Endothelial cell of umbilical vein (primary cell): ENCODE measurements at regions not wholly inside any gene's neighbourhood (a gene's known extent, or its start where the extent isn't known, plus 50 kb on each side); places are given as distances from the start of the nearest gene placed in this dataset.

Experiments used
- BruUV-seq: library from RNA; stranded (reverse); fragments of 400-500 nt; replicated peaks from 2 replicates; lab custom pipeline; 2021; lab: Mats Ljungman, UMichigan
- CTCF ChIA-PET: fragments of 300-600, 350-600 bp; sonication (Branson Sonifier 250); formaldehyde crosslinking; loops from one replicate; lab custom pipeline; 2021; ENCODE audit warnings: antibody characterized with exemption, inconsistent platforms; lab: Charles Lee
- POLR2A ChIA-PET: fragments of 300-600, 350-600 bp; sonication (Branson Sonifier 250); formaldehyde crosslinking; loops from one replicate; lab custom pipeline; 2021; ENCODE audit warnings: antibody characterized with exemption, inconsistent platforms; lab: Charles Lee
- DNase-seq: peaks from one replicate; pipeline ENCODE4 v3.0.0-alpha.2; 2011; ENCODE audit warnings: low read depth, low spot score
- FAIRE-seq: peaks from 2 replicates; lab custom pipeline; 2011; peaks lifted over from hg19 to GRCh38; lab: Jason Lieb, UNC
- H2AFZ ChIP-seq: 2 replicates; pipeline ENCODE4 v1.6.0; 2012; ENCODE audit warnings: low read depth, low read length, control low read depth, inconsistent platforms
- H3K27ac ChIP-seq: 2 replicates; pipeline ENCODE4 v1.5.1; 2011; ENCODE audit warnings: low read depth, mild to moderate bottlenecking, control low read depth, low read length, moderate library complexity; ENCODE audit not compliant: insufficient read depth
- H3K27me3 ChIP-seq, 2 experiments: 2 replicates each; pipeline versions ENCODE4 v1.6.0 to v1.6.1; 2011; ENCODE audit warnings: low read length in 2 of 2, mixed read lengths in 1 of 2; ENCODE audit not compliant: control insufficient read depth in 2 of 2, insufficient read depth in 2 of 2
- H3K36me3 ChIP-seq, 2 experiments: 2 replicates in 1 of 2; 3 replicates in 1 of 2; pipeline ENCODE4 v1.5.1; 2011; ENCODE audit warnings: low read length in 2 of 2, mild to moderate bottlenecking in 1 of 2, moderate library complexity in 1 of 2; ENCODE audit not compliant: control insufficient read depth in 2 of 2, insufficient read depth in 2 of 2; ENCODE audit errors: extremely low read depth in 1 of 2
- H3K4me1 ChIP-seq: 3 replicates; pipeline ENCODE4 v1.5.1; 2011; ENCODE audit warnings: mild to moderate bottlenecking, low read length; ENCODE audit not compliant: control insufficient read depth, insufficient read depth; ENCODE audit errors: extremely low read depth
- H3K4me2 ChIP-seq: 2 replicates; pipeline ENCODE4 v1.6.1; 2011; ENCODE audit warnings: low read length, control low read depth, mixed read lengths; ENCODE audit not compliant: insufficient read depth
- H3K4me3 ChIP-seq, 3 experiments: fragments of 200-600 bp in 1 of 3; sonication (generic), shearing (Covaris generic) in 1 of 3; replicated peaks in 1 of 3; 2 replicates each; pipeline ENCODE4 v1.5.1; 2011 to 2016; ENCODE audit warnings: control low read depth in 3 of 3, low read length in 3 of 3, mild to moderate bottlenecking in 2 of 3, inconsistent platforms in 1 of 3, low read depth in 1 of 3, moderate library complexity in 1 of 3; ENCODE audit not compliant: insufficient read depth in 1 of 3
- H3K79me2 ChIP-seq: 2 replicates; pipeline ENCODE4 v1.6.0; 2012; ENCODE audit warnings: low read length, inconsistent platforms; ENCODE audit not compliant: control insufficient read depth, insufficient read depth
- H3K9ac ChIP-seq: replicated peaks from 2 replicates; pipeline ENCODE3; 2011; ENCODE audit warnings: low read length, control low read depth; ENCODE audit not compliant: insufficient read depth; ENCODE audit errors: extremely low read depth
- H3K9me1 ChIP-seq: replicated peaks from 3 replicates; pipeline ENCODE4 v1.6.0; 2011; ENCODE audit warnings: mild to moderate bottlenecking, low read length; ENCODE audit not compliant: control insufficient read depth, insufficient read depth; ENCODE audit errors: extremely low read depth
- H3K9me3 ChIP-seq: replicated peaks from 2 replicates; pipeline ENCODE4 v1.5.1; 2012; ENCODE audit warnings: low read length, inconsistent platforms; ENCODE audit not compliant: control insufficient read depth, insufficient read depth
- H4K20me1 ChIP-seq: replicated peaks from 2 replicates; pipeline ENCODE3; 2011; ENCODE audit warnings: mild to moderate bottlenecking, low read length; ENCODE audit not compliant: control insufficient read depth, insufficient read depth; ENCODE audit errors: extremely low read depth
- EZH2 ChIP-seq: IDR thresholded peaks from 2 replicates; pipeline ENCODE4 v1.6.1; 2012; ENCODE audit warnings: borderline replicate concordance, low read depth, mild to moderate bottlenecking, moderate library complexity, low read length, inconsistent platforms; ENCODE audit not compliant: severe bottlenecking
- FOS ChIP-seq: IDR thresholded peaks from 2 replicates; pipeline ENCODE4 v1.6.1; 2011; ENCODE audit warnings: mild to moderate bottlenecking, low read length, moderate library complexity, borderline replicate concordance; ENCODE audit not compliant: insufficient read depth
- GATA2 ChIP-seq: IDR thresholded peaks from 2 replicates; pipeline ENCODE4 v1.7.0; 2011; ENCODE audit warnings: low read depth, mild to moderate bottlenecking, moderate library complexity, mixed read lengths, low read length; ENCODE audit not compliant: insufficient read length, insufficient read depth
- JUN ChIP-seq: IDR thresholded peaks from 2 replicates; pipeline ENCODE4 v1.6.1; 2011; ENCODE audit warnings: borderline replicate concordance, low read depth; ENCODE audit not compliant: insufficient read length, insufficient read depth
- MAX ChIP-seq: IDR thresholded peaks from 2 replicates; pipeline ENCODE4 v1.6.1; 2011; ENCODE audit not compliant: insufficient read depth, insufficient read length
- MYC ChIP-seq: IDR thresholded peaks from one replicate; pipeline ENCODE4 v1.6.1; 2011; ENCODE audit warnings: mild to moderate bottlenecking, low read depth, low read length
- POLR2A ChIP-seq: IDR thresholded peaks from 2 replicates; pipeline ENCODE4 v1.6.1; 2012; ENCODE audit warnings: low read depth, mild to moderate bottlenecking, control low read depth, low read length
- POLR2AphosphoS5 ChIP-seq: IDR thresholded peaks from 2 replicates; pipeline ENCODE4 v1.6.1; 2012; ENCODE audit warnings: low read depth, mild to moderate bottlenecking, control low read depth, low read length, moderate library complexity; ENCODE audit not compliant: insufficient read depth
- dilution Hi-C: fragments of 300-500 bp; cut with MboI; formaldehyde crosslinking; loops from one replicate; pipeline ENCODE4 v1.15.0; 2019; ENCODE audit warnings: low sequenced_read_pairs; ENCODE audit not compliant: extremely low pct_ligation_motif_present
- intact Hi-C: fragments of 100-400 bp; cut with micrococcal nuclease; formaldehyde crosslinking; loops from one replicate; pipeline ENCODE4 v1.10.0; 2022
- TF ChIP-seq, protein P1 (sequence below), 2 donors: IDR thresholded peaks; 1 replicate in 1 of 2; 2 replicates in 1 of 2; pipeline ENCODE4 v1.5.1; 2011; ENCODE audit warnings: low read length in 2 of 2, mild to moderate bottlenecking in 2 of 2, moderate library complexity in 2 of 2, control low read depth in 1 of 2, inconsistent platforms in 1 of 2, low read depth in 1 of 2; ENCODE audit not compliant: insufficient read depth in 1 of 2; ENCODE audit errors: extremely low read depth in 1 of 2

- no peak for TF ChIP-seq MYC
- no peaks in the 10 kb centered on the region for H3K27me3 ChIP-seq
- H3K36me3 ChIP-seq = no peaks in the 10 kb centered on the region
- no peaks in the 10 kb centered on the region for H4K20me1 ChIP-seq
- no peak overlapping the region for H3K4me3 ChIP-seq
- H2AFZ ChIP-seq = no peak overlapping the region
- POLR2A ChIA-PET = no interaction called here
- CTCF ChIA-PET = no interaction called here
- H3K4me1 ChIP-seq = no peaks in the 10 kb centered on the region
- DNase-seq (no peak), FAIRE-seq (no peak)
- no peaks in the 10 kb centered on the region for H3K79me2 ChIP-seq
- dilution Hi-C loops (no loop called here), intact Hi-C loops (no loop called here)
- H3K9me1 ChIP-seq = no peaks in the 10 kb centered on the region
- no peak overlapping the region for H3K27ac ChIP-seq
- peaks cover 2% of the 10 kb centered on the region for H3K9me3 ChIP-seq
- BruUV-seq = no TSS peak
- no peak overlapping the region for H3K9ac ChIP-seq
- H3K4me2 ChIP-seq = no peak overlapping the region
These were observed 434.7 kb downstream of the C3orf38 start for GRCh38 chr3:88584451-88584850.

DNA sequence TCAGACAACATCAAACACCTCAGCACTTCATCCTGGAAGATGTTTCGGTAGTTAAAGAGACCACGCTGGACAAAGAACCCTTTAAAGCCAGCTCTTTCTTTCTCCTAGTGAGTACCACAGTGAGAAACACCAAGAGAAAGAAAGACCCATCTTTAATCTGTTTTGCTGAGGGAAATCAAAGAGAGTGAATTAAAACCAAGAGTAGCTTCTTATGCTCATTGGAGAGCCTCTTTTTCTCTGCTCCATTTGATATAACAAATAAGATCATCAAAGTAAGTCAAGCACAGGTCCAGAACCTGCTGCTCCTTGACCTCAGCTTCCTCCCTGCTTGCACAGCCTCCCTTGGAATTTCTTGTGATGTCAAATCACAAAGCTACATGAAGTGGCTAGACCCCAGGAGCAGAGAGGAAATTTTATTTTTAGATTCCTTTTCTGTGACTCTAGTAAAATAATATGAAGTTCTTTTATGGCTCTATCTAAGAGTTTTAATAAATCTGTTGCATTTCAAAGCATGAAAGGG lies 436.4 kb downstream of the C3orf38 start:
- TF ChIP-seq POLR2AphosphoS5 (no peak), MAX (no peak), FOS (no peak), JUN (no peak), MYC (no peak), GATA2 (no peak), POLR2A (no peak), EZH2 (no peak)
- TF ChIP-seq, protein P1, sequence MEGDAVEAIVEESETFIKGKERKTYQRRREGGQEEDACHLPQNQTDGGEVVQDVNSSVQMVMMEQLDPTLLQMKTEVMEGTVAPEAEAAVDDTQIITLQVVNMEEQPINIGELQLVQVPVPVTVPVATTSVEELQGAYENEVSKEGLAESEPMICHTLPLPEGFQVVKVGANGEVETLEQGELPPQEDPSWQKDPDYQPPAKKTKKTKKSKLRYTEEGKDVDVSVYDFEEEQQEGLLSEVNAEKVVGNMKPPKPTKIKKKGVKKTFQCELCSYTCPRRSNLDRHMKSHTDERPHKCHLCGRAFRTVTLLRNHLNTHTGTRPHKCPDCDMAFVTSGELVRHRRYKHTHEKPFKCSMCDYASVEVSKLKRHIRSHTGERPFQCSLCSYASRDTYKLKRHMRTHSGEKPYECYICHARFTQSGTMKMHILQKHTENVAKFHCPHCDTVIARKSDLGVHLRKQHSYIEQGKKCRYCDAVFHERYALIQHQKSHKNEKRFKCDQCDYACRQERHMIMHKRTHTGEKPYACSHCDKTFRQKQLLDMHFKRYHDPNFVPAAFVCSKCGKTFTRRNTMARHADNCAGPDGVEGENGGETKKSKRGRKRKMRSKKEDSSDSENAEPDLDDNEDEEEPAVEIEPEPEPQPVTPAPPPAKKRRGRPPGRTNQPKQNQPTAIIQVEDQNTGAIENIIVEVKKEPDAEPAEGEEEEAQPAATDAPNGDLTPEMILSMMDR (IDR thresholded peaks at IDR 0.05; ENCODE audit: extremely low read depth in 1 of 2, insufficient read depth in 1 of 2, low read depth in 1 of 2, low read length in 2 of 2) = no peak
- H3K27me3 ChIP-seq = no peaks in the 10 kb centered on the region
- ChIA-PET POLR2A (no interaction called here), CTCF (no interaction called here)
- no TSS peak for BruUV-seq
- H3K9me3 ChIP-seq = peaks cover 2% of the 10 kb centered on the region
- no peaks in the 10 kb centered on the region for H3K79me2 ChIP-seq
- H3K4me2 ChIP-seq = no peak overlapping the region
- H3K4me3 ChIP-seq = no peak overlapping the region
- H4K20me1 ChIP-seq = no peaks in the 10 kb centered on the region
- no peak for DNase-seq
- no peak for FAIRE-seq
- no peaks in the 10 kb centered on the region for H3K36me3 ChIP-seq
- no peaks in the 10 kb centered on the region for H3K4me1 ChIP-seq
- H3K27ac ChIP-seq = no peak overlapping the region
- H3K9ac ChIP-seq = no peak overlapping the region
- no peaks in the 10 kb centered on the region for H3K9me1 ChIP-seq
- H2AFZ ChIP-seq = no peak overlapping the region
- intact Hi-C loops = no loop called here
- dilution Hi-C loops = no loop called here
